ENCODE measurements at regions not wholly inside any gene's neighbourhood (a gene's known extent, or its start where the extent isn't known, plus 50 kb on each side); places are given as distances from the start of the nearest gene placed in this dataset.

GRCh38 chr9:105143136-105143430, 101.4 kb upstream of the SLC44A1 start:
- in situ Hi-C loops (cut with MboI; ENCODE audit: low sequenced_read_pairs) = no loop called here

GRCh38 chr9:105144076-105144475, 100.4 kb upstream of the SLC44A1 start:
- in situ Hi-C loops (cut with MboI; ENCODE audit: low sequenced_read_pairs) = no loop called here

GRCh38 chr9:105144841-105145240, 99.6 kb upstream of the SLC44A1 start:
- in situ Hi-C loops (cut with MboI; ENCODE audit: low sequenced_read_pairs) = no loop called here

GRCh38 chr9:105146677-105147076, 97.8 kb upstream of the SLC44A1 start:
- in situ Hi-C loops (cut with MboI; ENCODE audit: low sequenced_read_pairs) = no loop called here

GRCh38 chr9:105147110-105147871, 97.2 kb upstream of the SLC44A1 start:
- in situ Hi-C loops (cut with MboI; ENCODE audit: low sequenced_read_pairs) = no loop called here

GRCh38 chr9:105148328-105149006, 96.0 kb upstream of the SLC44A1 start:
- in situ Hi-C loops (cut with MboI; ENCODE audit: low sequenced_read_pairs) = no loop called here

- in situ Hi-C loops (cut with MboI; ENCODE audit: low sequenced_read_pairs) = loop anchor here (25.0 kb wide), 1 partner anchor 261 kb away; no protein-coding TSS in a partner anchor
Observed at GRCh38 chr9:105150991-105151685, 93.3 kb upstream of the SLC44A1 start.

- in situ Hi-C loops (cut with MboI; ENCODE audit: low sequenced_read_pairs) = loop anchor here (25.0 kb wide), 1 partner anchor 261 kb away; no protein-coding TSS in a partner anchor
Observed at GRCh38 chr9:105151686-105151995, 92.8 kb upstream of the SLC44A1 start.

GRCh38 chr9:105154723-105155191, 89.7 kb upstream of the SLC44A1 start:
- in situ Hi-C loops (cut with MboI; ENCODE audit: low sequenced_read_pairs) = loop anchor here (25.0 kb wide), 1 partner anchor 258 kb away; no protein-coding TSS in a partner anchor

- in situ Hi-C loops (cut with MboI; ENCODE audit: low sequenced_read_pairs) = loop anchor here (25.0 kb wide), 1 partner anchor 255 kb away; no protein-coding TSS in a partner anchor
Observed at GRCh38 chr9:105157171-105157583, 87.3 kb upstream of the SLC44A1 start.

- in situ Hi-C loops (cut with MboI; ENCODE audit: low sequenced_read_pairs) = loop anchor here (25.0 kb wide), 1 partner anchor 254 kb away; no protein-coding TSS in a partner anchor
Observed at GRCh38 chr9:105158020-105158419, 86.4 kb upstream of the SLC44A1 start.

GRCh38 chr9:105158898-105159297, 85.6 kb upstream of the SLC44A1 start:
- in situ Hi-C loops (cut with MboI; ENCODE audit: low sequenced_read_pairs) = loop anchor here (25.0 kb wide), 1 partner anchor 253 kb away; no protein-coding TSS in a partner anchor

GRCh38 chr9:105168870-105169319, 75.6 kb upstream of the SLC44A1 start:
- in situ Hi-C loops (cut with MboI; ENCODE audit: low sequenced_read_pairs) = loop anchor here (25.0 kb wide), 1 partner anchor 243 kb away; no protein-coding TSS in a partner anchor

GRCh38 chr9:105171076-105171475, 73.4 kb upstream of the SLC44A1 start:
- in situ Hi-C loops (cut with MboI; ENCODE audit: low sequenced_read_pairs) = loop anchor here (25.0 kb wide), 1 partner anchor 241 kb away; no protein-coding TSS in a partner anchor

- in situ Hi-C loops (cut with MboI; ENCODE audit: low sequenced_read_pairs) = loop anchor here (25.0 kb wide), 1 partner anchor 241 kb away; no protein-coding TSS in a partner anchor
Observed at GRCh38 chr9:105171589-105171988, 72.9 kb upstream of the SLC44A1 start.

- in situ Hi-C loops (cut with MboI; ENCODE audit: low sequenced_read_pairs) = loop anchor here (25.0 kb wide), 1 partner anchor 240 kb away; no protein-coding TSS in a partner anchor
Observed at GRCh38 chr9:105172436-105172835, 72.0 kb upstream of the SLC44A1 start.

- in situ Hi-C loops (cut with MboI; ENCODE audit: low sequenced_read_pairs) = loop anchor here (25.0 kb wide), 1 partner anchor 239 kb away; no protein-coding TSS in a partner anchor
Observed at GRCh38 chr9:105173306-105173705, 71.1 kb upstream of the SLC44A1 start.

- in situ Hi-C loops (cut with MboI; ENCODE audit: low sequenced_read_pairs) = loop anchor here (25.0 kb wide), 1 partner anchor 238 kb away; no protein-coding TSS in a partner anchor
Observed at GRCh38 chr9:105173826-105174225, 70.6 kb upstream of the SLC44A1 start.

GRCh38 chr9:105176194-105176593, 68.3 kb upstream of the SLC44A1 start:
- in situ Hi-C loops (cut with MboI; ENCODE audit: low sequenced_read_pairs) = no loop called here

- in situ Hi-C loops (cut with MboI; ENCODE audit: low sequenced_read_pairs) = no loop called here
Observed at GRCh38 chr9:105178076-105178475, 66.4 kb upstream of the SLC44A1 start.

- in situ Hi-C loops (cut with MboI; ENCODE audit: low sequenced_read_pairs) = no loop called here
Observed at GRCh38 chr9:105187781-105188180, 56.7 kb upstream of the SLC44A1 start.
